Anterior cingulate cortex (tissue), 58 donors: ENCODE measurements at regions not wholly inside any gene's neighbourhood (a gene's known extent, or its start where the extent isn't known, plus 50 kb on each side); places are given as distances from the start of the nearest gene placed in this dataset.
"Not testable (repeated sequence)": the region's sequence is repeated elsewhere in the genome, so short reads cannot be mapped to it uniquely, and the experiment has no call there.

Experiments used
- DNase-seq, 58 donors: peaks; one replicate each; lab custom pipeline; 2025; lab: John Stamatoyannopoulos, UW

- no peak for DNase-seq
Observed at GRCh38 chr4:45502471-45502870, 621.4 kb downstream of the GABRG1 start.

GRCh38 chr4:45484740-45485139 lies 639.1 kb downstream of the GABRG1 start:
- DNase-seq: no peak

DNA sequence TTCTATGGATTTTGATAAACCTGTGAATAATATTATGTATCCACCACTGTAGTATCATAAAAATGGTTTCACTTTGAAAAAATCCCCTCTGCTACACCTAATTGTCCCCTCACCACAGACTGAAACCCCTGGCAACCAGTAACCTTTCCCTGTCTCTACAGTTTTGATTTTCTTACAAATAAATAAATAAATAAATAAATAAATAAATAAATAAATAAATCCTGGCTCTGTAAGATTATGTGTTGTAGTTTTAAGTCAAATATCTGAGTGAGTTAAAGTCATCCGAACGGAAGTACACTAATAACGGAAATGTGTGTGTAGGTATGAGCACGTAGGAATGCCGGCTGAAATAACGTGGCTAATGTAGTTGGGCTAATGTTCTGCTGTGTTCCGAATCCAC lies 641.5 kb downstream of the GABRG1 start:
- no peak for DNase-seq

DNA sequence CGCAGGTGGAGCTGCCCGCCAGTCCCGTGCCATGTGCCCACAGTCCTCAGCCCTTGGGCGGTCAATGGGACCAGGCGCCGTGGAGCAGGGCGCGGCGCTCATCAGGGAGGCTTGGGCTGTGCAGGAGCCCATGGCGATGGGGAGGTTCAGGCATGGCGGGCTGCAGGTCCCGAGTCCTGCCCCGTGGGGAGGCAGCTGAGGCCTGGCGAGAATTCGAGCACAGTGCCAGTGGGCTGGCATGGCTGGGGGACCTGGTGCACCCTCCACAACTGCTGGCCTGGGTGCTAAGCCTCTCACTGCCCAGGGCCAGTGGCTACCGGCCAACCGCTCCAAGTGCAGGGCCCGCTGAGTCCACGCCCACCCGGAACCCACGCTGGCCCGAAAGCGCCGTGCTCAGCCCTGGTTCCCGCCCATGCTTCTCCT lies 646.5 kb downstream of the GABRG1 start:
- peak in 1 of 58 donors; percentile 1 for DNase-seq

- DNase-seq: no peak
Observed at GRCh38 chr4:45475548-45475947, 648.3 kb downstream of the GABRG1 start.

GRCh38 chr4:45472490-45472889 lies 651.4 kb downstream of the GABRG1 start:
- no peak for DNase-seq

GRCh38 chr4:45471335-45471734 lies 652.5 kb downstream of the GABRG1 start:
- DNase-seq: peak in 1 of 58 donors; percentile 1

GRCh38 chr4:45467157-45467556 lies 656.7 kb downstream of the GABRG1 start:
- DNase-seq: no peak

DNA sequence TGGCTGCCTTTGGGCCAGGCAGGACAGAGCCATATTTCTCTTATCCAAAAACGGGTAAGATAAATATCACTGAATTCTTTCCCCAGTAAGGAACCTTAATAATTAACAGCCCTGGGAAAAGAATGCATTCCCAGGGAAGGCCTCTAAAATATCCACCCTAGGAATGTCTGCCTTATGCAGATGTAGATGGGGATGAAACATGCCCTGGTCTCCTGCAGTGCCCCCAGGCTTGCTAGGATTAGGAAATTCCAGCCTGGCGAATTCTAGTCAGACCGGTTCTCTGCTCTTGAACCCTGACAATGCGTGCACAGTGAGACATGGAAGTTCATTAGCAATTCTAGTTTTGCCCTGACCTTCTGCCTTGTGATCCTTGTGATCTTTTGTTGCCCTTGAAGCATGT lies 663.7 kb downstream of the GABRG1 start:
- not testable (repeated sequence) for DNase-seq

DNA sequence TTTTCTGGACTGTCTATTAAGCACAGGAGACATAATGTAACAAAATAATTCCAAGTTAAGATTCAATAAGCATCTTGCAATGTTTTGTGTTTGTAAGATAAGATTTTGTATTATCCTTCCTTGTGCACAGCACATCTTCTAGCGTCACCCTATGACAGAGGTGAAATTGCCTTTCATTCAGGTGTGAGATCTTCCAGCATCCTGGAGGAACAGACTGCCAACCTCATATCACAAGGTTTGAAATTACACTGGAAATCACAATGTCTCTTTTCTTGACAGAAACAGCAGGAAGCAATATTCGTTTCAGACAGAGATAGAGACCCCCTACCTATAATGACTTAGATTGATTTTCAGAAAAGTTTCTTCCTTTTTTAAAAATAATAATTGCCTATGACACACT lies 668.6 kb downstream of the GABRG1 start:
- no peak for DNase-seq

- peak in 4 of 58 donors; percentile 3 to 12 (median 6) for DNase-seq
Observed at GRCh38 chr4:45453258-45453853, 670.5 kb downstream of the GABRG1 start.

GRCh38 chr4:45442466-45442865 lies 681.4 kb downstream of the GABRG1 start:
- no peak for DNase-seq

- peak in 1 of 58 donors; percentile 2 for DNase-seq
Observed at GRCh38 chr4:45438047-45438446, 685.8 kb downstream of the GABRG1 start.

DNA sequence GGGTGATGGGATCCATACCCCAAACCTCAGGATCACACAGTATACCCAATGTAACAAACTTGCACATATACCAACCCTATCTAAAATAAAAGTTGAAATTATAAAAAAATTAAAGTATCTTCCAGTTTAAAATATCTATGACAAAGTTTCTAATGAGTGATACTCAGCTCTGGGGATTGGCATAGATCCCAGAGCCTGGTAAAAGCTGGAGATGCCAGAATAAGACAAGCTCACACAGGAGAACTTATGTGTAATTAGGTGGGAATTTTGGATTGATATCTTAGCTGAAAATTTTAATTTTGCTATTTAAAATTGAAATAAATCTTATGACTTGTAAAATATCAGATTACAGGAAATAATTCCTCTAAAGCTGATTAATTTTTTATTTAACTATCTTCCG lies 686.5 kb downstream of the GABRG1 start:
- no peak for DNase-seq

DNA sequence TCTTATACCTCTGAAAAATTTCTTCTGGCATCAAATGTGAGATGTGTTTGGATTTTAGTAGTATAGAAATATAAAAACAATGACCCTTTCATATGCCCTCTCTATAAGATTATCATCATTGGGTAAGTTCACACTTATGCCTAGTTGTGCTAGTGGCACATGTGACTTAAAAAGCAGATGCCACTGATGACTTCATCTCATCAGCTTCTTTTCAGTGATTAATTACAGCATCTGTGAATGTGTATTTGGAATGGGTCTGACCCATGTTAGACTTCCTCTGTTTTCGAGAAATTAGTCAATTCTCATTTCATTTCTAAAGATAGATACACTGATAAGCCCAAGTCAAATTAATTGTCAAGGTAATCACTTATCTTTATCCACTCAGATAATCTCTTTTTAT lies 698.7 kb downstream of the GABRG1 start:
- no peak for DNase-seq

- DNase-seq: no peak
Observed at GRCh38 chr4:45423896-45424295, 697.5 kb upstream of the GNPDA2 start.

DNA sequence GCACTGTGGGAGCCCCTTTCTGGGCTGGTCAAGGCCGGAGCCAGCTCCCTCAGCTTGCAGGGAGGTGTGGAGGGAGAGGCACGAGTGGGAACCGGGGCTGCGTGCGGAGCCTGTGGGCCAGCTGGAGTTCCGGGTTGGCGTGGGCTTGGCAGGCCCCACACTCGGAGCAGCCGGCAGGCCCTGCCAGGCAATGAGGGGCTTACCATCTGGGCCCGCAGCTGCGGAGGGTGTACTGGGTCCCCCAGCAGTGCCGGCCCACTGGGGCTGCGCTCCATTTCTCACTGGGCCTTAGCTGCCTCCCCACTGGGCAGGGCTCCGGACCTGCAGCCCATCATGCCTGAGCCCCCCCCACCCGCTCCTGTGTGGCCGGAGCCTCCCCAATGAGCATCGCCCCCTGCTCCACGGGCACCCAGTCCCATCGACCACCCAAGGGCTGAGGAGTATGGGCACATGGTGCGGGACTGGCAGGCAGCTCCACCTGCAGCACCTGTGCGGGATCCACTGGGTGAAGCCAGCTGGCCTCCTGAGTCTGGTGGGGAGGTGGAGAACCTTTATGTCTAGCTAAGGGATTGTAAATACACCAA lies 693.8 kb upstream of the GNPDA2 start:
- DNase-seq: not testable (repeated sequence)

DNA sequence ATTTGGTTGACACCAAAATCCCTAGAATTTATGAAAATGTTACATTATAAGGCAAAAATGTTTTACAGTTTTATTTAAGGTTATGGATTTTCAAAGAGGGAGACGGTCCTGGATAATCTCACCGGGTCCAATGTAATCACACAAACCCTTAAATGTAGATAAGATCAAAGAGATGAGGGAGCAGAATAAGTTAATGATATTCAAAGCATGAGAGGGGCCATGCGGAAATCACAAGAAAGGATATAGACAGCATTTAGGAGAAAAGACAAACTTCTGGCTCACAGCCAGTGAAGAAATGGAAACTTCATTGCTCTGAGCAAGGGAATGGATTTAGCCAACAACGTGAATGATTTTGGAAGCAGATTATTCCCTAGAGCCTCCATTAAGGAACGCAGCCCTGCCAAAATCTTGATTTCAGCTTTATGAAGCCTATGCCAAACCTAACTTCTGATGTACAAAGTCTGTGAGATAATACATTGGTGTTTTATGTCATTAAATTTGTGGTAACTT lies 684.4 kb upstream of the GNPDA2 start:
- no peak for DNase-seq

DNA sequence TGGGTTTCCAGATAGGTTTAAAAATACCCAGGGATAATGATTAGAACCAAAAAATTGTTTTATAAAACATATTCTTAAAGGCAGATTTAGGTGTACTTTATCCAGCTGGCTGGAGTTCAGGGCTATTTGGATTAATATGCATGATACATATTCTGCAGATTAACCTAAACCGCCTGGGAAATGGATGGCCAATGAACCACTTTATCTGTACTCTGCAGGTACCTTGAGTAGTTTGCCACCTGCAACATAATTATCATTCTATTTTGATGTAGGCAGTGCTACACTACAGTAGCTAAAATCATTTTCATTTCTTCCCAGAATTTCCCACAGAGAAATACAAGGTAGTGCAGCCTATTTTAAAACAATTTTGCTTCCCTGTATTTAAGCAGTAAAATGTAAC lies 683.2 kb upstream of the GNPDA2 start:
- DNase-seq: no peak

- no peak for DNase-seq
Observed at GRCh38 chr4:45408996-45409395, 682.6 kb upstream of the GNPDA2 start.

- DNase-seq: no peak
Observed at GRCh38 chr4:45399116-45399515, 672.8 kb upstream of the GNPDA2 start.

GRCh38 chr4:45385306-45385705 lies 659.0 kb upstream of the GNPDA2 start:
- DNase-seq: no peak
